Prostate gland (tissue), 2 donors: ENCODE measurements at regions not wholly inside any gene's neighbourhood (a gene's known extent, or its start where the extent isn't known, plus 50 kb on each side); places are given as distances from the start of the nearest gene placed in this dataset.

Experiments used
- DNase-seq: peaks from one replicate; pipeline ENCODE4 v3.0.0-alpha.2; 2019; ENCODE audit warnings: low spot score
- H3K27ac ChIP-seq, 2 donors: fragments of 200-600 bp; sonication (generic); 2 replicates each; pipeline ENCODE4 v1.5.1; 2017 to 2019
- H3K27me3 ChIP-seq: fragments of 200-600 bp; sonication (generic); replicated peaks from 2 replicates; pipeline ENCODE4 v1.5.1; 2019; ENCODE audit not compliant: insufficient read depth
- H3K36me3 ChIP-seq, 2 donors: fragments of 200-600 bp; sonication (generic); 1 replicate in 1 of 2; 2 replicates in 1 of 2; pipeline versions ENCODE4 v1.5.1 to v1.8.1; 2017 to 2019
- H3K4me1 ChIP-seq: fragments of 200-600 bp; sonication (generic); replicated peaks from 2 replicates; pipeline ENCODE4 v1.5.1; 2019
- H3K4me3 ChIP-seq, 2 donors: fragments of 200-600 bp; sonication (generic); 2 replicates each; pipeline ENCODE4 v1.5.1; 2017 to 2019
- H3K9me3 ChIP-seq: fragments of 200-600 bp; sonication (generic); 2 replicates; pipeline ENCODE4 v1.5.1; 2017
- POLR2A ChIP-seq: fragments of 450-650 bp; IDR thresholded peaks from one replicate; pipeline ENCODE4 v1.6.1; 2016; ENCODE audit warnings: antibody characterized with exemption, mild to moderate bottlenecking
- POLR2AphosphoS5 ChIP-seq: sonication (generic); formaldehyde crosslinking; IDR thresholded peaks from one replicate; pipeline ENCODE4 v1.6.1; 2017; ENCODE audit warnings: antibody characterized with exemption
- WGBS: methylation state at CpG from one replicate; pipeline ENCODE4 v1.1.5; 2018; 5-methylcytosine and 5-hydroxymethylcytosine counted together
- intact Hi-C: fragments of 100-400 bp; cut with DNase I; formaldehyde crosslinking; loops from one replicate; pipeline ENCODE4 v1.14.2; 2022
- TF ChIP-seq, protein P1 (sequence below), 4 experiments: fragments of 200-600 bp in 2 of 4; fragments of 450-650 bp in 2 of 4; sonication (generic) in 2 of 4; IDR thresholded peaks; 1 replicate in 3 of 4; 2 replicates in 1 of 4; pipeline ENCODE4 v1.5.1; 2016 to 2019; ENCODE audit warnings: antibody characterized with exemption in 4 of 4, mild to moderate bottlenecking in 2 of 4, moderate library complexity in 2 of 4

DNA sequence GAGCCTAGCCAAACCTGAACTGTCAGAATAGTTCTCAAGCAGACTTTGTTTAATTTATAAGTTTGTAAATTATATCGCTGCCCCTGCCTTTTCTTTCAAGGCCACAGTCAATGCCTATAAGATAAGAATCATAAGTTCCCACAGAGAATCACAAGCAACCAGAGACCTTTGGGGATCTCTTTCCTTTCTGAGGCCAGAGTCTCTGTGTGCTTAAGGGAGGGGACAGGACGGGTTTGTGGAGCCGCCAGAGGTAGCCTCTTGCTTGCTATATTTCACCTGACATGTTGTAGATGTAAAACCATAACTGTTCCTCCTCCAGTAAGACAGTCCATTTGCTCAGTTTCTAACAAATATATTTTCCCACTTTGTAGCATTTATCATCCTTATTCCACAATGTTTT, 458.8 kb downstream of the RFC3 start:
- Histone ChIP-seq H3K27me3 (no peaks in the 10 kb centered on the region), H3K27ac (no peak overlapping the region), H3K36me3 (no peaks in the 10 kb centered on the region), H3K9me3 (no peaks in the 10 kb centered on the region), H3K4me1 (no peaks in the 10 kb centered on the region), H3K4me3 (no peak overlapping the region)
- whole genome bisulfite sequencing: 56% methylated on average over 3 of the region's 3 CpGs
- no peak for DNase-seq
- TF ChIP-seq POLR2AphosphoS5: no peak
- intact Hi-C loops: no loop called here

DNA sequence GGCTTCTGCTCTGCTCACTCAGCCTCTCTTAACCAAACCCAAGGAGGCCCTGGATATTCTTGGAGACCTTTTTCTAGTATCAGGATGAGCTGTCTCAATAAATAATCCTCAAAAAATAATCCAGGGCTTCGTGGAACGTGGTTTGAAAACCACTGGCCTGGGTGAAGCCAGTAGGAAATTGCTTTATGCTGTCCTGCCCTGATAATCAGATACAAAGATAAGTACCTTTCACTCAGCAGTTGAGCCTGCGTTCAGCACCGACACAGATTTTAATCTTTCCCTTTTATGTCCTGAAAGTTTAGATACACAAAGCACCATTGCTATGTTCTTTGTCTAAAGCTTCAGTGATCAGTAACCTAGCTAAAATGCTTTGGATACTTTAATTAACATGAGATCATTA, 460.0 kb downstream of the RFC3 start:
- 15% methylated on average over 4 of the region's 4 CpGs for WGBS
- H3K27me3 ChIP-seq: no peaks in the 10 kb centered on the region

DNA sequence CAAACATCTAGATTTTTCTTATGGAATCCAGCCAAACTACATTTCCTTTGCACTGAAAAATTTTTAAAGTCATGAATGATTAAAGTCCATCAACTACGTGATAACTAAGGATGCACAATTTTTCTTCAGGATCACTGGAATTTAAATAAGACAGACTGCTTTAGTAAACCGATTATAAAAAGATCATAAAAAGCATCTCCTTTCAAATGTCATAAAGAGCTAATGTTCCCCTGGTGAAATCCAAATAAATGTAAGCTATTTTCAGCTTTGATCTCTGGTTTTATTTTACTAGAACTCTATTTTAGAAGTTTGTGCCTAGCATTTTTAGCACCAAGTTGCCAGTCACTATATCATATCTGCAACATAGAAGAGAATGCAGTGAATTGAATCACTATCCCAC, 460.8 kb downstream of the RFC3 start:
- 14% methylated on average over 2 of the region's 2 CpGs for WGBS

More for the DNA sequence above, 460.0 kb downstream of the RFC3 start:
- H3K9me3 ChIP-seq: no peaks in the 10 kb centered on the region
- no peaks in the 10 kb centered on the region for H3K4me1 ChIP-seq
- TF ChIP-seq POLR2AphosphoS5 (no peak), POLR2A (no peak)
- TF ChIP-seq, protein P1, sequence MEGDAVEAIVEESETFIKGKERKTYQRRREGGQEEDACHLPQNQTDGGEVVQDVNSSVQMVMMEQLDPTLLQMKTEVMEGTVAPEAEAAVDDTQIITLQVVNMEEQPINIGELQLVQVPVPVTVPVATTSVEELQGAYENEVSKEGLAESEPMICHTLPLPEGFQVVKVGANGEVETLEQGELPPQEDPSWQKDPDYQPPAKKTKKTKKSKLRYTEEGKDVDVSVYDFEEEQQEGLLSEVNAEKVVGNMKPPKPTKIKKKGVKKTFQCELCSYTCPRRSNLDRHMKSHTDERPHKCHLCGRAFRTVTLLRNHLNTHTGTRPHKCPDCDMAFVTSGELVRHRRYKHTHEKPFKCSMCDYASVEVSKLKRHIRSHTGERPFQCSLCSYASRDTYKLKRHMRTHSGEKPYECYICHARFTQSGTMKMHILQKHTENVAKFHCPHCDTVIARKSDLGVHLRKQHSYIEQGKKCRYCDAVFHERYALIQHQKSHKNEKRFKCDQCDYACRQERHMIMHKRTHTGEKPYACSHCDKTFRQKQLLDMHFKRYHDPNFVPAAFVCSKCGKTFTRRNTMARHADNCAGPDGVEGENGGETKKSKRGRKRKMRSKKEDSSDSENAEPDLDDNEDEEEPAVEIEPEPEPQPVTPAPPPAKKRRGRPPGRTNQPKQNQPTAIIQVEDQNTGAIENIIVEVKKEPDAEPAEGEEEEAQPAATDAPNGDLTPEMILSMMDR (IDR thresholded peaks at IDR 0.05): no peak
- no peak overlapping the region for H3K27ac ChIP-seq
- DNase-seq: no peak
- H3K36me3 ChIP-seq: no peaks in the 10 kb centered on the region
- H3K4me3 ChIP-seq: no peak overlapping the region
- intact Hi-C loops: no loop called here

DNA sequence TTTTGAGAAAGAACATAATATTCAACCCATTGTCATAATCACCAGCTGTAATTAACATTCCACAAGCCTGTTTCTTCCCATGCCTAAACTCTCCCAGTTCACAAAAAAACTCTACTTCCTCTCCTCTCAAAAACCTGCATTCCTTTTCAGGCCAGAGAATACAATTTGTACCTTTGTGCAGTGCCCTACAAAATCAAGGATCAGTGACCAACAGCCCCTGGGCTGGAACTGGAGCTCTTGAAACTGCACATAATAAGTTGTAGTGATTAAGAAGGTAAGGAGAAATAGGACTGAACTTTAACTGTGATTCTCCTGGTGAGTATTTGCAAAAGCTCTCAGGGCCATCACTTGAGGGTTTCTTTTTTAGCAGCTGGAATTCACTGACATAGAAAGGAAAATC, 472.7 kb downstream of the RFC3 start:
- H3K36me3 ChIP-seq: no peaks in the 10 kb centered on the region
- no peaks in the 10 kb centered on the region for H3K4me1 ChIP-seq
- no peak overlapping the region for H3K4me3 ChIP-seq
- DNase-seq: no peak
- intact Hi-C loops: no loop called here
- TF ChIP-seq POLR2A (no peak), POLR2AphosphoS5 (no peak)
- TF ChIP-seq, protein P1 (IDR thresholded peaks at IDR 0.05): no peak
- H3K27me3 ChIP-seq: no peaks in the 10 kb centered on the region
- H3K9me3 ChIP-seq: no peaks in the 10 kb centered on the region
- H3K27ac ChIP-seq: no peak overlapping the region

More for the DNA sequence above, 460.8 kb downstream of the RFC3 start:
- Histone ChIP-seq H3K36me3 (no peaks in the 10 kb centered on the region), H3K27me3 (no peaks in the 10 kb centered on the region), H3K27ac (no peak overlapping the region), H3K9me3 (no peaks in the 10 kb centered on the region), H3K4me1 (no peaks in the 10 kb centered on the region), H3K4me3 (no peak overlapping the region)
- TF ChIP-seq, protein P1 (IDR thresholded peaks at IDR 0.05): no peak
- TF ChIP-seq POLR2AphosphoS5 (no peak), POLR2A (no peak)
- DNase-seq: no peak
- intact Hi-C loops: no loop called here

DNA sequence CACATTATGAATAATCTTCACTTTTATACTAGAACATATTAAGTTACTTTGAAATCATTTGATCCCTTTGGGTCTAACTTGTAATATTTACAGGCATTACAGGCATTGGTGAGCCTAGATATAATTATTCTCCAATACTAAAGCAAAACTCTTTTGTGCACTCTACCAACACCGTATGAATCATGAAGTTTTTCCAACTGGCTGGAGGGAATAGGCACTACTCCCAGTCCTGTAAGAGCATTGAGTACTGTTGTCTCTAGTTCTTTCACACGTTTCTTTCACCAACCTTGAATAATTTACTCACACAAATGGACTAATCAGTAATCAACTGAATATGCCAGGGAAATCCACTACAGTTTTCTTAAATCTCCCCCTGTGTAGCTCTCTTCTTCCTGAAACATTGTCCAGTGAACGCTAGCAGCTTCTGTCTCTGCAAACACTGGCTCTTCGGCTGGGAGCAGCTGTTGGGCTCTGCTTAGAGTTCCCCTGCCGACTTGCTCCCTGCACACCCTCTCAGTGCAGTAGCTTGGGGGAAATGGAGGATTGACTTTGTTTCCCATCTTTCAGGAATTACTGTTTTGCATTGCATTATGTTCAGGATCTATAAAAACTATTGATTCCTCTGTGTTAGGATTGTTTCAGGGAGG, 476.7 kb downstream of the RFC3 start:
- intact Hi-C loops: no loop called here
- no peak overlapping the region for H3K4me3 ChIP-seq
- no peaks in the 10 kb centered on the region for H3K36me3 ChIP-seq
- WGBS: 20% methylated on average over 5 of the region's 5 CpGs
- no peaks in the 10 kb centered on the region for H3K4me1 ChIP-seq
- H3K9me3 ChIP-seq: no peaks in the 10 kb centered on the region
- no peaks in the 10 kb centered on the region for H3K27me3 ChIP-seq
- H3K27ac ChIP-seq: no peak overlapping the region
- TF ChIP-seq POLR2AphosphoS5 (no peak), POLR2A (no peak)
- TF ChIP-seq, protein P1 (IDR thresholded peaks at IDR 0.05): no peak
- DNase-seq: no peak
